ENCODE measurements at regions not wholly inside any gene's neighbourhood (a gene's known extent, or its start where the extent isn't known, plus 50 kb on each side); places are given as distances from the start of the nearest gene placed in this dataset.

- DNase-seq (ENCODE audit: low read depth): no peak
- no peak overlapping the region for H3K4me3 ChIP-seq (ENCODE audit: low read depth, low read length)
- no peak for TF ChIP-seq CTCF (conservative IDR thresholded peaks at IDR 0.05; ENCODE audit: low read depth, low read length)
These were observed 118.1 kb downstream of the RERGL start for GRCh38 chr12:17971850-17972249.

- peak; percentile 4 for DNase-seq (ENCODE audit: low read depth)
- H3K4me3 ChIP-seq (ENCODE audit: low read depth, low read length): no peak overlapping the region
- peak; percentile 3 for TF ChIP-seq CTCF (conservative IDR thresholded peaks at IDR 0.05; ENCODE audit: low read depth, low read length)
These were observed 135.2 kb downstream of the RERGL start for GRCh38 chr12:17954788-17955187.

- no peak for TF ChIP-seq CTCF (conservative IDR thresholded peaks at IDR 0.05; ENCODE audit: low read depth, low read length)
- no peak overlapping the region for H3K4me3 ChIP-seq (ENCODE audit: low read depth, low read length)
- DNase-seq (ENCODE audit: low read depth): no peak
These were observed 139.1 kb downstream of the RERGL start for GRCh38 chr12:17950898-17951297.

GRCh38 chr12:17949558-17950141, 140.3 kb downstream of the RERGL start:
- no peak for DNase-seq (ENCODE audit: low read depth)
- H3K4me3 ChIP-seq (ENCODE audit: low read depth, low read length): no peak overlapping the region
- TF ChIP-seq CTCF (conservative IDR thresholded peaks at IDR 0.05; ENCODE audit: low read depth, low read length): no peak

GRCh38 chr12:17928708-17929366, 161.2 kb downstream of the RERGL start:
- no peak overlapping the region for H3K4me3 ChIP-seq (ENCODE audit: low read depth, low read length)
- peak; percentile 84 for DNase-seq (ENCODE audit: low read depth)
- TF ChIP-seq CTCF (conservative IDR thresholded peaks at IDR 0.05; ENCODE audit: low read depth, low read length): peak; percentile 43

GRCh38 chr12:17918013-17918412, 172.0 kb downstream of the RERGL start:
- no peak overlapping the region for H3K4me3 ChIP-seq (ENCODE audit: low read depth, low read length)
- DNase-seq (ENCODE audit: low read depth): peak; percentile 5
- TF ChIP-seq CTCF (conservative IDR thresholded peaks at IDR 0.05; ENCODE audit: low read depth, low read length): no peak

GRCh38 chr12:17884581-17884980, 205.4 kb downstream of the RERGL start:
- H3K4me3 ChIP-seq (ENCODE audit: low read depth, low read length): no peak overlapping the region
- DNase-seq (ENCODE audit: low read depth): no peak
- TF ChIP-seq CTCF (conservative IDR thresholded peaks at IDR 0.05; ENCODE audit: low read depth, low read length): no peak

All from choroid plexus epithelial cell (primary cell).